NCI-H1092 (cell line): ENCODE measurements at regions not wholly inside any gene's neighbourhood (a gene's known extent, or its start where the extent isn't known, plus 50 kb on each side); places are given as distances from the start of the nearest gene placed in this dataset.
"Not testable (repeated sequence)": the region's sequence is repeated elsewhere in the genome, so short reads cannot be mapped to it uniquely, and the experiment has no call there.

ENCODE experiments used
- DNase-seq: peaks from one replicate; lab custom pipeline; 2025; lab: John Stamatoyannopoulos, UW

DNA sequence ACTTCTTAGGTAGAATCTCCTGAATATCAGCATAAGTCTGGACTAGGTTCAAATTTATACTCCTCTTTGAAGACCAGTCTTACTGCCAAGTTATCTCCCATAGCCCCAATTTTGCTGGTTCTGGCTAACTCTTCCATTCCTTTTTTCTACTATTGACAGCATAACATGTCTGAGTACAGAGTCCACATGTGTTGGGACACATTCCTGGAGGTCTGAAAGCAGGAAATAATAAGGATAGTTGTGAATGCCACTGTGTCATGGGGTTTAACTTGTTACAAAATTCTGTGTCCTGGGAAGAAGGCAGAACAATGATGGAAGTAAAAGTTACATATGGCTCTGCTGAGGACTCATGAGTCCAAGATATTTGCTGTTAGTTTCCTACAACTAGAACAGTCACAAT is 57.4 kb upstream of the ZBTB20 start:
- DNase-seq = no peak

DNA sequence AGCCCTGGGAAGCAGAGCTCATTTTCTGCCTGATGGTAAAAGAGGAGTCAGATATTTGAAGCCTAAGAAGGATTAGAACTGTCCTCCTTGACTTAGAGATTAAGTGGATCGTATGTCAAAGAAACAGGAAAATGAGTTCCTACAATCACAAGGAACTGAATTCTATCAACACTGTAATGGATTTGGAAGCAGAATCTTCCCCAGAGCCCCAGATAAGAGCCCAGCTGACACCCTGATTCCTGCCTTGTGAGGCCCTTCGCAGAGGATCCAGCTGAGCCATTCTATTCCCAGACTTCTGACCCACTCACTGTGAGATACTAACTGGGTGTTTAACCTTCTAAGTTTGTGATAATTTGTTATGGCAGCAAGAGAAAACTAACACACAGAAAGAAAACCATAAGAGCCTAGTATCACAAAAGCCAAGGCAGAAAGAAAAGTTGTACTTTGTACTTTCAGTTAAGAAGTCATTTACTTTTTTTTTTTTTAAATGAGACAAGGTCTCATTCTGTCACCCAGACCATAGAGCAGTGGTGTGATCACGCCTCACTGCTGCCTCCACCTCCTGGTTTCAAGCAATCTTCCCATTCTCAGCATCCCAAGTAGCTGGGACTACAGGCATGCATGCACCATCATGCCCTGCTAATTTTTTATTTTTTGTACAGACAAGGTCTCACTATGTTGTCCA is 61.1 kb upstream of the ZBTB20 start:
- no peak for DNase-seq

DNA sequence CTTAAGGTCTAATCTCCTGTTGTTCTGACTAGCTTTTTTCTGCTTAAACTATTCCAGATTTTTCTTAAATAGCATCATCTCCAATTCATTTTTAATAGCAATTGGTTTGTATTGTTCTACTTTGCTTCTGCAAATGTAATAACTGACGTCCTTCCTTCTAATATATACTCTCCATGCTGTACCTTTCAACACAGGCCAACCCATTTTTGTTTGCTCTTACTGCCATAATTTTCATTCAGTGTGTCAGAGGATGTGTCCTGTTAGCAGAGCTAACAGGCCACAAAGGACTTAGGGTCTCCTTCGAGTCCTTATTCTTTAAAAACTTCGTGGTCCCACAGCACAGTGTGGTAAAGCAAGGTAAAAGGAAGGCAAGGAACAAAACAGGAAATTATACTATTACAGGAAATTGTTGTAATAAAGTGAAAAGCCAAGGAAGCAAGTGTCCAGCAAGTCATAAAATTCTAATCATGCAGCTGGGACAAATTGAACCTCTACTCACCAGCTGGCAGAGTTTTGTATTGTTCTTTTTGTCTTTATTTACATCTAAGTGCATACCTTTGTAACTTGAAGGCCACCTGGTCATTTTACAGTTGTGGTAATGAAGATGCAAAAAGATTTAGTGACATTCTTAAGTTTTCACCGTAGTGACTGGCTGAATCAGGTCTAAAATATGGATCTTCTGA is 64.9 kb upstream of the ZBTB20 start:
- DNase-seq = no peak

DNA sequence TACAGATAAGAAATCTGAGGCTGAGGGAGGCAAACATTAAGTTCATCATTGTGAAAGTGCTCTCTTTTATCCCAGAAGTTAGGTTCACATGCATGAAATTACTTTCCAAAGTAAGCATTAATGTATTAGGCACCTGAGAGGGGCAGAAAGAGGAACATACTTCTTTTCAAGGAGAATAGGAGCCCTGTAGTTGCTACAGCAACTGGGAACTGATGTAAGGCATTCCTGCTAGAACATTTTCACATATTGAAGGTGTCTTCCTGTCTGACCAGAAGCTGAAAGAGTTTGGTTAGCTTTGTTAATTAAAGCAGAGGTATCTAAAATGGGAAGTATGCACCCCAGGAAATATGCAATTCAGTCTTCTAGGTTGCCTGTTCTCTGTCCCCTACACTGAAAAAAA is 65.5 kb upstream of the ZBTB20 start:
- no peak for DNase-seq

DNA sequence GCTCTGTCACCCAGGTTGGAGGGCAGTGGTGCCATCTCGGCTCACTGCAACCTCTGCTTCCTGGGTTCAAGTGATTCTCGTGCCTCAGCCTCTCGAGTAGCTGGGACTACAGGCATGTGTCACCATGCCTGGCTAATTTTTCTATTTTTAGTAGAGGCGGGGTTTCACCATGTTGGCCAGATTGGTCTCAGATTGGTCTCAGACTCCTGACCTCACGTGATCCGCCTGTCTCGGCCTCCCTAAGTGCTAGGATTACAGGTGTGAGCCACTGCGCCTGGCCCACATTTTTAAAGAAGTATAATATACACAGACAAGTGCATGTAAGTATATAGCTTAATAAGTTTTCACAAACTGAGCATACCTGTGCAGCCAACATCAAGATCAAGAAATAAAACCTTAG is 66.0 kb upstream of the ZBTB20 start:
- DNase-seq = not testable (repeated sequence)

DNA sequence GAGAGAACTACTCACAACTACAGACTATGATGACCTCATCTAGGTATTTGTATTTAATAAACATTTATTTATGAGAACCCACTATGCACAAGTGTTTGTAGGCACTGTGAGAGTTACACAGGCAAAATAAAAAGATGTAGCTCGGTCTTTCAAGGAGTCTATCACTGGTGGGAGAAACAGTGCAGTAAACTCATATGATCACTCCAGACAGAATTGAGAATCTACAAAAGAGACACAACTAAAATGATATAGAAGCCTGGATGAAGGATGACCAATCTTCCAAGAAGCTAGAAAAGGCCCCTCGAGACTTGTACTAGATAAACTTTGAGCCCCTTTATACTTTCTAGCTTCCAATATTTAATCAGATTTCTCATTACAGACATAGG is 70.2 kb upstream of the ZBTB20 start:
- no peak for DNase-seq

DNA sequence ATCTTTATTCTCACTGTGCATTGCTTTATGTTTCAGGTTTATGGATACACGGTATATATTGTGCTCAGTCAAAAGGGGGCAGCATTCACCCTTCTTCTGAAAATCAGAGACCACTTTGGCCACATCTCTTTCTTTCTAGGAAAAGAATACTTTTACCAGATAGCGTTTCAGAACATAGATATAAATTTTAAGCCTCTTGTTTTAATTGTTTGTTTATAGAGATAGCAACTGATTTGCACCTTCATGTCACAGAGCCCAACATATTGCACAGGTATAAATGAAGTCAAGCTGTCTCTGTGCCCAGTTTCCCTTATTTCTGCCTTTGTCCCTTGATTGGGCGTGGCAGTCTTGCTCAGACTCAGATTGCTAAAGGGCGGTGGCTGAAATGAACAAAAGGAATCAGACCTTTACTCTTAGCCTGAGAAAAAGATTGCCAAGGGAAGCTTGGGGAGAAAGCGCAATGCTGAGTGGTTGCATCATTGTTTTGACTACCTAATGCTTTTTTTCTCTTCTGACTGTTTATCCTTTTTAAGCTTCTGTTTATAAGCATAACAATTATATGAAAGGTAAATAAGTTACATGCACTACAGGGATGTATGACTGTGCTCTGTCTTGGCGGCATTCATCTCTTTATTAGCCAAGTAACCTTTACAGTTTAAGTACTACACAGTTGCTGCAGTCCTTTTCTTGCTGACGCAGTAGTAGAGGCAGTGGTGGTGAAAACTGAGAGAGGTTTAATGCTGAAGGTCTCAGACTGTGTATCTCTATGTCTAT is 70.8 kb upstream of the ZBTB20 start:
- DNase-seq = peak; percentile 39

DNA sequence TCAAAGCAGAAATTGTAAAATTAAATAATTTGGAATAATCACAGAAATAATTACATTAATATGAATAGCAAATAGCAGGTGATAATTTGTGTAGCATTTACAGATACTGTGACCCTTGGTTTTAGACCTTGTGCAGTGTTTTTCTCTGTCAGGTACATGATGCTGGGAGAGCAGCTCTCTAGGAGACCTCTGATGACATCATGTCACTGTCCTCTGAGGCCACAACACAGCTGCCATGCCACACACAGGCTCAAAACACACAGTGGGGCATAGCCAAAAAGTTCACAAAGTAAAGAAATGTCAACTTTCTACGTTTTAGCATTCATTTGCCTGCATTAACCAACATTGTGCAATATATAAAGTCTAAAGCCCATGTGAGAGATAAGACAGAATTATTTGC is 71.8 kb upstream of the ZBTB20 start:
- DNase-seq = no peak

DNA sequence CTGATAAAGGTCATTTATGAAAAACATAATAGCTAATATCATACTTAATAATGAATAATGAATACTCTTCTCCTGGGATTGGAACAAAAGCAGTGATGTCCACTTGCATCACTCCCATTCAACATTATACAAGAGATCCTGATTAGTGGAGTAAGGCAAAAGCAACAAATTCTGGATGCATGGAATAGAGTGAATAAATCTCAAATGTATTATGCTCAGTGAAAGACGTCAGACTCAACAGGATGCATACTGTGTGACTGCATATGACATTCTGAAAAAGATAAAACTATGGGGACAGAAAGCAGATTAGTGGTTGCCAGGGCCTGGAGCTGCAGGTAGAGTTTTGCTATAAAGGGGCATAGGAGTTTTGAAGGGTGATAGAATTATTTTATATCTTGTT is 77.6 kb upstream of the ZBTB20 start:
- DNase-seq = no peak

DNA sequence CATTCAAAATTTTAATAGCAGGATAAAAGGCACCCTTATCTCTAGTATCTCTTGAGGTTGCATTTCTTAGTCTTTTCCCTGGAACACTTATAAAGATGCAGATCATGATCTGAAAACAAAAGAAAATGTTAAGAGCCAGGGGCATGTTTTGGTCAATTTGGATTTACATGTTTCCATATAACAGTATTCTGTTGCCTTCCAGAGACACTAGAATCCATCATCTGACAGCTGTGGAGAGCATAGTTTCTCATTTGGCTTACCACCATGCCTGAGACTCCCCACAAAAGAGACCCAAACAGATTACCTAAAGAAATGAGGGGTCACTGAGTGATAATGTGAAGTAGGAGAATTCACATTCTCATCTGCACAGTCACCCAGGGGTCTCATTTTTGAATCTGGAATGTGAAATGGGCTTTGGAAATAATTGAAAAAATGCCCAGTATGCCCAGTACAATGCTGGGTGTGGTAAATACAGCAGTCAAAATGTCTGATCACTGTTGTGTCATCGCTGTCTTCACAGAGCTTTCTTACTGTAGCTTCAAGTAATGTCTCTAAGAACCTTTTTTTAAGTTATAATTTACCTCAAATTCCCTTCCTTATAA is 79.9 kb upstream of the ZBTB20 start:
- no peak for DNase-seq

DNA sequence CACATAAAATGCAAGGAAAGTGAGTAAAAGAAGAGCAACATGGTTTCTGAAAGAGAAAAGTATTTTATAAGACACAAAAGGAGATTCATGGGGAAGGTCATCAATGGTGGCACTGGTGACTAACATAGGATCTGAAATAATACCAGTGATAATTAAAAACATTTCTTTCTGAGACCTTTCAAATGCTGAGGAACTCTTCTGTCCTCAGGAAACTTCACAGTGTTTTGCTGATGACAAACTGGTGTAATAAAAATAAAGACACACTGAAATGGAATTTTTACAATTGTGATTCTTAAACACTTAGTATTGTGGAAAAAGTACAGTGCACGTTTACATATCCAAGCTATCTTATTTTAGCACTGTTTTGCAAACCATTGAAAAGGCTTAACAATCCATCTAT is 80.4 kb upstream of the ZBTB20 start:
- DNase-seq = no peak

DNA sequence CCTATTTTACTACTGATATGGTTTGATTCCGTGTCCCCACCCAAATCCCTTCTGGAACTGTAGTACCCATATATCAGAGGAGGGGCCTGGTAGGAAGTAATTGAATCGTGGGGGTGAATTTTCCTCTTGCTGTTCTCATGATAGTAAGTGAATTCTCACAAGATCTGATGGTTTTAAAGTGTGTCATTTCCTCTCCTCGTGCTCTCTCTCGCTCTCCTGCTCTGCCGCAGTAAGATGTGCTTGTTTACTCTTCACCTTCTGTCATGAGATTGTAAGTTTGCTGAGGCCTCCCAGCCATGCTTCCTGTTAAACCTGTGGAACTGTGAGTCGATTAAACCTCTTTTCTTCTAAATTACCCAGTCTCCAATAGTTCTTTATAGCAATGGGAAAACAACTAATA is 81.2 kb upstream of the ZBTB20 start:
- no peak for DNase-seq

DNA sequence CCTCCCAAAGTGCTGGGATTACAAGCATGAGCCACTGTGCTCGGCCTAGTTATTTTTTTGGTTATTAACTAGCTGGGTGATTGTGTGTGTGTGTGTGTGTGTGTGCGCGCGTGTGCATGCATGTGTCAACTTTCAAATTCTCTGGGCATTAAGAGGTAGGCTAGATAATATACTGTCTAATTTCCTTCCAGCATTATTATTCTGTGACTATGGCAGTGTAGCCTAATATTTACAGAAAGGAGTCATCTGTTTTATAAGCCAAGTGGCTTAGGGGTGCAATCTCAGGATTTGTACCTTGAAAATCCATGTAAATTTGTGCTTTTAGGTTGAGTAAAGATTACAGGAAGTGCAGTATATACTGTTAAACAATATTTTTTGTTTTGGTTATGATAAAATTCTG is 85.1 kb upstream of the ZBTB20 start:
- DNase-seq = no peak

DNA sequence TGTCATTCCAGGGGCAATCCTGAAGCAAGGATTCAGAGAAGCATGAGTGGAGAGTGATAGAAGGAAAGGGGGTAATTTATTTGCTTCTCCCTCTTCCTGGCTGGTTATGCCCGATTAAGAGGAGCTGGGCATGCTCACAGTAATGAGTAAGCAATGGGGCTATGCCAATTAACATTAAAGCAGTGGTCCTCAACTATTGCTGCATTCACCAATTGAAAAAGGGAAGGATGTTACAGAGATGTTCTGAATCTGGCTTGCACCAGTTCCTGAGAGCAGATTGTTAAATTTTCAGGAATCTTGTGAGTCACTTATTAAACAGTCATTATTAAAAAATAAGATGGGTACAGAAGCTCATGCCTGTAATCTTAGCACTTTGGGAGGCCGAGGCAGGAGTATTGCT is 85.9 kb upstream of the ZBTB20 start:
- no peak for DNase-seq

DNA sequence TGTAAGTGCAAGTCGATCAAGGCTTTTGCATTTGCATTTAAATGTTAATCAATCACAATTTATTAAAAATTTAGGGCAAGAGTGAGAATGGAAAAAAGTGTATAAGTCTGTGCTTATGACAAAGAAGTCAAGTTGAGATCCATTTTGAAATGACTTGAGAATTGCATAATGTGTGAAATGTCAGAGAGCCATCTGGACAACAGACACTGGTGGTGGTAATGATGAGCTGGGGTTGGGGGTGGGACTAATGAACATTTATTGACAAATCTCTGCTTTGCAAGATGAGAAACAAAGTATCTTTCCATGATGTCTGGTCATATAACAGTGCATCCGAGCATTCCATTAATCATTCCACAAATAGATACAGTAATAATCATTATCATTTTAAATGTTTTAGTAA is 89.4 kb upstream of the ZBTB20 start:
- no peak for DNase-seq

DNA sequence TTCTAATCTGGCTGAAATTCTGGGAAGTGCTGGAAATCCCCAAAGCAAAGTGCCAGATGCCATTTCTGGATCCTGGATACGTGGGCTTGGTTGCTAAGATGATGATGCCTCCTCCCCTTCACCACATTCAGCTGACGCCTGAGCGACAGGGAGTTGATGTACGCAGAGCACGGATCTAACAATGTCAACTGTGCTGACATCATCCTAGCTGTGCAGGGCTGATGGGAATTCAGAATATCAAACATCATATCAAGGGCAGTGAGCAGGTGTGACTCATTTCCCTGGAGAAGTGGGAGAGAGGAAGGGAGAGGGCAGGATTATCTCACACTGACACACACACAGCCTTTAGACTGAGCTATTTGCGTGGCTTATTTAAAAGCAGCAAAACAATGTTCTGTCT is 92.6 kb upstream of the ZBTB20 start:
- peak; percentile 71 for DNase-seq

DNA sequence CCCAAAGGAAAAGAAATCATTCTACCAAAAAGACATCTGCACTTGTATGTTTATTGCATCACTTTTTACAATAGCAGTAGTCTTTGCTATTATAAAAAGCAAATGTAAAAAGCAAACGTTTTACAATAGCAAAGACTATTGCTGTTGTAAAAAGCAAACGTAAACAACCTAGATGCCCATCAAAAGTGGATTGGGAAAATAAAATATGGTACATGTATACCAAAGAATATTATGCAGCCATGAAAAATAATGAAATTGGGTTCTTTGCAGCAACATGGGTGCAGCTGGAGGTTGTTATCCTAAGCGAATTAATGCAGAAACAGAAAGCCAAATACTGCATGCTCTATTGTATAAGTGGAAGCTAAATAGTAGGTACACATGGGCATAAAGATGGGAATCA is 97.3 kb upstream of the ZBTB20 start:
- no peak for DNase-seq

DNA sequence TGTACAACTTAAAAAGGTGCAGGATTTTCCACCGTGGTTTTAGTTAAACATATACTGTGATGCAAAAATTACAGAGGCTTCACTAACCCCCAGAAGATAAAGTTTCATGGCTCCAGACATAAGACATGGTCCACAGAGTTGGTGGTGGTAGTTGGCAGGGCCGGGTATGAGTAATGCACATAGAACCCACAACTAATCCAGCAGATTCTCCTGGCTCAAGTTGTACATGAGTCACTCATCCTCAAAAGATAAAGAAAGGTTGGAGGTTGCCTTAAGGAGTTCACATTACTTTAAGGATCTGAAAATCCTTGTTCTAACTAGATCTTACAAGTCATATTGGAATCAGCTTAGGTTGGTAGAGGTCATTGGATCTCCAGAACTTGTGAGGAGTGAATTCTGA is 98.3 kb upstream of the ZBTB20 start:
- no peak for DNase-seq

DNA sequence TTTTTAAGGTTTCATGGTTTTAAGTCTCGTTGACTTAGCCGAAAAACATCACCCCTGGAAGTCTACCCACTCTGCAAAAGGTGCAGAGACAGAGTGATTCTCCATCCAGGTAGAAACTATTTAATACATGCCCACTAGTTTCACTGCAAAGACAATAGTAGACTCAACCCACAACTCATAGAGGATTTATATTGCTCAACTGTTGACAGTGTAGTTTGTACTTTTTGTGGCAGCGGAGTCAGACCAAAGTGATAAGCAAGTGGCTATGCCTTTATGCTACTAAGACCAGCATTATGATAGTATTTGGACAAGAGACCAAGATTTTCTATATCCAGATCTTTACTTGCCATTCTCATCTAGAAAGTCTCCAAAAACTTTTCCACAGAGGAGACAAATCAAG is 98.8 kb upstream of the ZBTB20 start:
- DNase-seq = no peak

DNA sequence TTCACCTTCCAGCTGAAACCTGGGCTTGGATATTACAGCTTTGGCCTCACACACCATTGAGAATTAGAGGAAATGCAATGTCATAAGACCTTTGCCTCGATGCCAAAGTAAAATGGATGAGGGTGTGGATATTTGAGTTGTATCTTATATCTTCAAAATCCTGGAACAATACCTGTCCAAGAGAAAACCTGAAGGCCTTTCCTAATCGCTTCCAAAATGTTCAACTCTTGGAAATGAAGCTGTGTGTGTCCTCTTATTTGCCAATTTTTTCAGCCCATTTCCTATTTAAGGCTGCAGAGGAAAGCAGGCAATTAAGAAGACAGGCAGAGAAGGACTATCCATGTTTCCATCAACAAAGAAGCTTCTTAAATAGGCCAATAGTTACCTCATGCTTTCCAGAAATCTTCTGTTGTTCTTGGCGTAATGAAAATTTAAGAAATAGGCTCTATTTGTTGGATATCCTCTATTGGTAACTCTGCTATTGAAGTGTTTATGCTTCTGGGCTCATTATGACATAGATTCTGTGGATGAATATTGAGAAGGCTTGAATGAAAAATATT is 99.5 kb upstream of the ZBTB20 start:
- DNase-seq = no peak

DNA sequence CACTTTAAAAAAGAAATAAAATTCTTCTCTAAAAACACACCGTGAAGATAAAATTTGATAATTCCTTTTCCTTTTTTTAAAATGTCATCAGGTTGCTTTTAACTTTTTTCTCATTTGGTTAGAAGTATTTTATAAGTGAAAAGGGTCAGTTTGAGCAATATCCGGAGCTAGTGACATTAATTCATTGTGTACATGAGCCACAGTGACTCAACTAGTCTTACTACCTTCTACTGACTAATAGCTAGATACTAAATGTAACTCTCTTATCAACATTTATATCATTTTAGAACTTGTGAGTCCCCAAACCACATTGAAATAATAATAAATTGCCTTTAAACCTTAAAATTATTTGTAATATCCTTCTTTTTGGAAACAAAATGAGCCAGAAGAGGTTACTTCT is 101.2 kb upstream of the ZBTB20 start:
- DNase-seq = no peak

DNA sequence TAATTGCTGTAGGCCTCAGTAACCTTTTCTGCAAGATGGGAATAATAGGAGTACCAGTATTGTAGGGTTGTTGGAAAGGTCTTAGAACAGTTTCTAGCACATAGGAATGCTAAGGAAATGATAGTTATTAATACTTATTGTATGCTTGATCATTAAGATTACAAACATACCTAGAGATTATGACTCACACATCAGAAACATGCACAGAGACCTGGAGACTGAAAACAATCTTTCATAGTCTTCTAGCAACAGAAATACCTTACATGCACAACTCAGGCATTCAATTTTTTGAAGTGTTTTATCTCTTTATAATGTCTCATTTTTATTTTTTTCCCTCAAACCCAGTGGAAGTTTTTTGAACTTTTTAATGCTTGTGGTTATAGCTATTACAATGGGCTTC is 104.4 kb upstream of the ZBTB20 start:
- DNase-seq = no peak

DNA sequence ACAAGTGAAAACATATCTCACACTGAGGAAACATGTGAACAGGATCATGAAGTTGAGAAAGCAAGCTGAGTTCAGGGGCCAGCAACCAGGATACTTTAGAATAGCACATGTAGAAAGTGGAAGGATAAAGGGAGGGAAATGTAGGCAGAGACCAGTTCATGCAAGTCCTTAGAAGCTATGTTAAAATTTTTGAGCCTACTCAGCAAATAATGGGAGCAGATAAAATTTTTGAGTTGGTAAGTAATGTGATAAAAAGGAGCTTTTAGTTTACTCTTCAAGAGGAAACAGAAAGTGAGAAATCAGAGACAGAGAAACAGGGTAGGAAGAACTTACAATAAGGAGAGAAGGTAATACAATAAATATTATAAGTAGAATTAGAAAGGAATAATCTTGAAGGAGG is 105.6 kb upstream of the ZBTB20 start:
- DNase-seq = no peak
